ENCODE measurements at regions not wholly inside any gene's neighbourhood (a gene's known extent, or its start where the extent isn't known, plus 50 kb on each side); places are given as distances from the start of the nearest gene placed in this dataset.

DNA sequence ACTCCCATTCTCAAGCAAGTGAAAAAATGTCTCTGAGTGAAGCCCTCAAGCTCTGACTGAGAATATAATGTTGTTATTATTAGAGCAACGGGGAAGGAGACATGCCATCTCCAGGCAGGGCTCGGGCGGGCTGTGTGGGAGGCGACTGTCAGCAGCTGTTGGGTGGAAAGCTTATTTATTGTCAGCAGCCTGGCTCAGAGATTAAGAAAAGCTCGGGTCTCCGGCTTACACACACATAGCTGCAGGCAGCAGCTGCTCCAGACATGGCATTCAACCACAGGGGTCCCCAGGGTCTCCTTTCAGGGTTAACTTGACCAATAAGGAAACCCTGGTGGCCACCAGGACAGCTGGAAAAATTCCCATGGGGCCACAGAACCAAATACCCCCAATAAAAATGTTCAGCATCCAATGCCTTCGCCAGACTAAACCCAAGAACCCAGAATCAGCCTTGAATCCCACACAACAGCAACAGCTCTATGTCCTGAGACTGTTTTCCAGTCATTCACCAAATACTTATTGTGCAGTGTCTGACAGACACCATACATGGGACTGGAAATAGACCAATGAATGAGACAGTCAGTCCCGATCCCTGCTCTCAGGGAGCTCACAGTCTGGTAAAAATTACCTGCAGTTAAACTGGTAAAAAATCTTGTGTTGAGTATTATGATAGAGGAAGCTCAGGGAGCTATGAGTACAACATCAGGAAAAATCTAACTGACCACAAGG lies 70.5 kb upstream of the RTN4 start:
- TF ChIP-seq POLR2A (IDR thresholded peaks at IDR 0.05) = no peak
- TF ChIP-seq CTCF (IDR thresholded peaks at IDR 0.05) = no peak
